ENCODE measurements at regions not wholly inside any gene's neighbourhood (a gene's known extent, or its start where the extent isn't known, plus 50 kb on each side); places are given as distances from the start of the nearest gene placed in this dataset.

GRCh38 chr14:42806909-42807315 lies 1200.2 kb downstream of the LRFN5 start:
- Histone ChIP-seq H4K20me1 (ENCODE audit: control insufficient read depth, insufficient read depth, low read length, poor library complexity, severe bottlenecking) (no peaks in the 10 kb centered on the region), H2AFZ (ENCODE audit: insufficient read depth, low read depth, low read length, poor library complexity, severe bottlenecking) (no peak overlapping the region), H3K9ac (ENCODE audit: low read length) (no peak overlapping the region), H3K27ac (ENCODE audit: low read length in 2 of 2) (no peak overlapping the region), H3K9me3 (ENCODE audit: control extremely low read depth in 1 of 3, control insufficient read depth in 2 of 3, insufficient read depth in 1 of 3, low read length in 2 of 3) (no peaks in the 10 kb centered on the region), H3K4me3 (ENCODE audit: control extremely low read depth in 1 of 5, extremely low read depth in 1 of 5, insufficient read depth in 1 of 5, low read depth in 2 of 5, low read length in 4 of 5) (no peak overlapping the region), H3K4me1 (ENCODE audit: control insufficient read depth in 2 of 2, insufficient read depth in 2 of 2, low read length in 2 of 2) (no peaks in the 10 kb centered on the region), H3K79me2 (ENCODE audit: control insufficient read depth, insufficient read depth, low read length) (no peaks in the 10 kb centered on the region), H3K36me3 (replicated peaks in 1 of 2; ENCODE audit: control extremely low read depth in 1 of 2, control insufficient read depth in 1 of 2, extremely low read depth in 1 of 2, insufficient read depth in 2 of 2, low read length in 1 of 2) (no peaks in the 10 kb centered on the region), H3K27me3 (replicated peaks in 1 of 4; ENCODE audit: control extremely low read depth in 1 of 4, control insufficient read depth in 3 of 4, insufficient read depth in 4 of 4, low read length in 3 of 4) (no peaks in the 10 kb centered on the region), H3K4me2 (replicated peaks; ENCODE audit: low read depth, low read length, poor library complexity, severe bottlenecking) (no peak overlapping the region)
- ChIA-PET POLR2A (no interaction called here), CTCF (no interaction called here)
- no peak for TF ChIP-seq EZH2 (IDR thresholded peaks at IDR 0.05; ENCODE audit: borderline replicate concordance, insufficient read depth, low read depth, low read length, poor library complexity, severe bottlenecking)
- TF ChIP-seq CTCF (IDR thresholded peaks at IDR 0.05): no peak
- H3K9me3 Mint-ChIP-seq (ENCODE audit: insufficient read depth): no peaks in the 10 kb centered on the region
- WGBS (ENCODE audit: insufficient coverage): no CpG with 5 or more reads among the region's 2 CpGs
- DNase-seq (no peak), ATAC-seq (ENCODE audit: low read depth) (no peak)
- H3K4me3 Mint-ChIP-seq: no peak overlapping the region
- H3K27me3 Mint-ChIP-seq: no peaks in the 10 kb centered on the region
- intact Hi-C loops (cut with micrococcal nuclease): no loop called here
- H3K4me1 Mint-ChIP-seq: no peaks in the 10 kb centered on the region
- no peak overlapping the region for H3K27ac Mint-ChIP-seq

GRCh38 chr14:42804141-42804540 lies 1197.5 kb downstream of the LRFN5 start:
- no peaks in the 10 kb centered on the region for H3K4me1 ChIP-seq (ENCODE audit: control insufficient read depth in 2 of 2, insufficient read depth in 2 of 2, low read length in 2 of 2)
- intact Hi-C loops (cut with micrococcal nuclease): no loop called here
- no peaks in the 10 kb centered on the region for H3K27me3 ChIP-seq (replicated peaks in 1 of 4; ENCODE audit: control extremely low read depth in 1 of 4, control insufficient read depth in 3 of 4, insufficient read depth in 4 of 4, low read length in 3 of 4)
- TF ChIP-seq CTCF (IDR thresholded peaks at IDR 0.05) (no peak), EZH2 (IDR thresholded peaks at IDR 0.05; ENCODE audit: borderline replicate concordance, insufficient read depth, low read depth, low read length, poor library complexity, severe bottlenecking) (no peak)
- Mint-ChIP-seq H3K9me3 (ENCODE audit: insufficient read depth) (no peaks in the 10 kb centered on the region), H3K27ac (no peak overlapping the region), H3K4me1 (no peaks in the 10 kb centered on the region), H3K27me3 (no peaks in the 10 kb centered on the region), H3K4me3 (no peak overlapping the region)
- whole genome bisulfite sequencing (ENCODE audit: insufficient coverage): 100% methylated on average over 2 of the region's 4 CpGs
- peaks cover 0 to 2% (median 0%) of the 10 kb centered on the region in 3 donors for H3K9me3 ChIP-seq (ENCODE audit: control extremely low read depth in 1 of 3, control insufficient read depth in 2 of 3, insufficient read depth in 1 of 3, low read length in 2 of 3)
- ChIA-PET POLR2A (no interaction called here), CTCF (no interaction called here)
- H3K27ac ChIP-seq (ENCODE audit: low read length in 2 of 2): no peak overlapping the region
- ATAC-seq (ENCODE audit: low read depth) (no peak), DNase-seq (no peak)
- H2AFZ ChIP-seq (ENCODE audit: insufficient read depth, low read depth, low read length, poor library complexity, severe bottlenecking): no peak overlapping the region
- no peaks in the 10 kb centered on the region for H4K20me1 ChIP-seq (ENCODE audit: control insufficient read depth, insufficient read depth, low read length, poor library complexity, severe bottlenecking)
- H3K36me3 ChIP-seq (replicated peaks in 1 of 2; ENCODE audit: control extremely low read depth in 1 of 2, control insufficient read depth in 1 of 2, extremely low read depth in 1 of 2, insufficient read depth in 2 of 2, low read length in 1 of 2): no peaks in the 10 kb centered on the region
- H3K79me2 ChIP-seq (ENCODE audit: control insufficient read depth, insufficient read depth, low read length): no peaks in the 10 kb centered on the region
- H3K4me3 ChIP-seq (ENCODE audit: control extremely low read depth in 1 of 5, extremely low read depth in 1 of 5, insufficient read depth in 1 of 5, low read depth in 2 of 5, low read length in 4 of 5): no peak overlapping the region
- no peak overlapping the region for H3K4me2 ChIP-seq (replicated peaks; ENCODE audit: low read depth, low read length, poor library complexity, severe bottlenecking)
- no peak overlapping the region for H3K9ac ChIP-seq (ENCODE audit: low read length)

Measured in B cell (primary cell).